ENCODE measurements at regions not wholly inside any gene's neighbourhood (a gene's known extent, or its start where the extent isn't known, plus 50 kb on each side); places are given as distances from the start of the nearest gene placed in this dataset.

DNA sequence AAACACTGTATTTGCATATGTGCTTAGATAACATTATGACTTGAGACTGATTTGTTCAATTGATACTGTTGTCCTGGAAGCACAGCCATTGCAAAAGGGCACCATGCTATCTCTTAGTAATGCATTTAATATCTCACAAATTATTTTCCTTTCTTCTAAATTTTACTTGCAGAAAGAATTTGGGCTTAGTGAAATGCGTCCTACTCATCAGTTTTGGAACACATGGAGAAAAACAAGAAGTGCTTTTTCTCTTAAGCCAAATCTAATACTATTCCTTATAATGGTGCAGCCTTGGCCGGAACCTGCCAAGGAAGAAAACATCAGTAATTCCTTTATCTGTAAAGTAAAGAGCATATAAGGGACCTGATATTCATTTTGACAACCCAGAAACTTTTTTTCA, 172.2 kb upstream of the ZNF608 start:
- no peak overlapping the region for H3K27ac ChIP-seq
- H3K36me3 ChIP-seq, result no peaks in the 10 kb centered on the region
- H3K27me3 ChIP-seq, result no peaks in the 10 kb centered on the region
- H3K9me3 ChIP-seq, result no peaks in the 10 kb centered on the region
- H3K4me1 ChIP-seq, result peaks cover 0 to 20% (median 9%) of the 10 kb centered on the region in 4 donors
- DNase-seq (ENCODE audit: low spot score in 2 of 2), result no peak
- TF ChIP-seq EP300 (IDR thresholded peaks at IDR 0.05) (no peak), POLR2A (IDR thresholded peaks at IDR 0.05) (no peak)
- TF ChIP-seq, protein P1, sequence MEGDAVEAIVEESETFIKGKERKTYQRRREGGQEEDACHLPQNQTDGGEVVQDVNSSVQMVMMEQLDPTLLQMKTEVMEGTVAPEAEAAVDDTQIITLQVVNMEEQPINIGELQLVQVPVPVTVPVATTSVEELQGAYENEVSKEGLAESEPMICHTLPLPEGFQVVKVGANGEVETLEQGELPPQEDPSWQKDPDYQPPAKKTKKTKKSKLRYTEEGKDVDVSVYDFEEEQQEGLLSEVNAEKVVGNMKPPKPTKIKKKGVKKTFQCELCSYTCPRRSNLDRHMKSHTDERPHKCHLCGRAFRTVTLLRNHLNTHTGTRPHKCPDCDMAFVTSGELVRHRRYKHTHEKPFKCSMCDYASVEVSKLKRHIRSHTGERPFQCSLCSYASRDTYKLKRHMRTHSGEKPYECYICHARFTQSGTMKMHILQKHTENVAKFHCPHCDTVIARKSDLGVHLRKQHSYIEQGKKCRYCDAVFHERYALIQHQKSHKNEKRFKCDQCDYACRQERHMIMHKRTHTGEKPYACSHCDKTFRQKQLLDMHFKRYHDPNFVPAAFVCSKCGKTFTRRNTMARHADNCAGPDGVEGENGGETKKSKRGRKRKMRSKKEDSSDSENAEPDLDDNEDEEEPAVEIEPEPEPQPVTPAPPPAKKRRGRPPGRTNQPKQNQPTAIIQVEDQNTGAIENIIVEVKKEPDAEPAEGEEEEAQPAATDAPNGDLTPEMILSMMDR (IDR thresholded peaks at IDR 0.05), result no peak
- 79 to 84% methylated on average over 2 of the region's 2 CpGs for WGBS, 2 donors
- no peak overlapping the region for H3K4me3 ChIP-seq

DNA sequence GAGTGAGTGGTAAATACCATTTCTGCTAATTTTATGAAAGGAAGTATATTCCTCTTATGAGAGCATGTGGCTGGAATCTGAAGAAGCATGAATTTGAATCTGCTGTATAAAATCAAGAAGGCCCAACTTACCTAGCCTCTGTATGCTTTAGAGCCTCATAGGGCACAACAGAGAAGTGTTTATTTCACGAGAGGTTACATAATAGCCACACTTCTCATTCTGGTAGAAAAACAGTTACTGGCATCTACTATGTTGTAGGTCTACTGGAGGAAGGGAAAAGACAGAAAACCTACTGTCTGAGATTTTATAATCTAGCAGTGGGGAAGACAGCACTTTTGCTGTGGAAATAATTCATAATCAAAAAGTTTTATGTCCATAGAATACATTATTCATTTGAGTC, 172.6 kb upstream of the ZNF608 start:
- no peak for DNase-seq (ENCODE audit: low spot score in 2 of 2)
- no peak overlapping the region for H3K27ac ChIP-seq
- H3K4me1 ChIP-seq, result peaks cover 0 to 22% (median 11%) of the 10 kb centered on the region in 4 donors
- H3K4me3 ChIP-seq, result no peak overlapping the region
- no peaks in the 10 kb centered on the region for H3K9me3 ChIP-seq
- WGBS, 2 donors, result 48 to 52% methylated on average over 1 of the region's 1 CpG
- H3K27me3 ChIP-seq, result no peaks in the 10 kb centered on the region
- TF ChIP-seq EP300 (IDR thresholded peaks at IDR 0.05) (no peak), POLR2A (IDR thresholded peaks at IDR 0.05) (no peak)
- TF ChIP-seq, protein P1 (IDR thresholded peaks at IDR 0.05), result no peak
- no peaks in the 10 kb centered on the region for H3K36me3 ChIP-seq

DNA sequence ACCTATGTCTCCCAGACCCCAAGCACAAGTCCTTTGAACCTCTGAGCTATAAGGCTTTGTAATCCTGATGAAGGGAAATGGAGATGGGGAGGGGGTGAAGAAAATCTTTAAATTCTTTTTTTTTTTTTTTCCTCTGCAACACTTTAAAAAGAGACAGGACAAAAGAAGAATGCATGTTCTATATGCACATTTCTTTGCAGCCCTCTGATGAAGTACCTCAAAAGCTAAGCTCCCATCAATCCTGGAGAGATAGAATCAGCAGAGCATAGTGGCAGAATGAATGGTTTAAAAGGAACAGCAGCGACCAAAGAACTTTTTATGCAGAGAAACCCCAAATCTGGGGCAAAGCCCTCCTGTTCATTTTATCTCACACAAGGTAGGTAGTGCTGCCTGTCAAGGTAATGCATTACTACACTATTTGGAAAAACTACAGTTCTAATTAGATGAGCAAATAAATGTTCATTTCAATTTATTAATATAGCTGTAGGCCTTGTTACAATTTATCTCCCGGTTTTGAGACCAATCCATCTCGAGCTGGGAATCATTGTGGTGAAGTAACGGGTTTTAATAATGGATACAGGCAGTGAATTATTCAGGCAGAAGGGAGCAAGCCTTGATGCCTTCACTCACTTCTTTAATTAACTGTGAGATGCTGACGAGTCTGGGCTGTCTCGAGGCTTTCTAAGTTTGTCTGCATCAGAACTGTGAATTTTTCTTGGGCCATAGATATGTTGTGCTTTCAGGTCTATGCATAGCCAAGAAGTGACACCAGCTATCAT, 173.5 kb upstream of the ZNF608 start:
- DNase-seq (ENCODE audit: low spot score in 2 of 2), result no peak

DNA sequence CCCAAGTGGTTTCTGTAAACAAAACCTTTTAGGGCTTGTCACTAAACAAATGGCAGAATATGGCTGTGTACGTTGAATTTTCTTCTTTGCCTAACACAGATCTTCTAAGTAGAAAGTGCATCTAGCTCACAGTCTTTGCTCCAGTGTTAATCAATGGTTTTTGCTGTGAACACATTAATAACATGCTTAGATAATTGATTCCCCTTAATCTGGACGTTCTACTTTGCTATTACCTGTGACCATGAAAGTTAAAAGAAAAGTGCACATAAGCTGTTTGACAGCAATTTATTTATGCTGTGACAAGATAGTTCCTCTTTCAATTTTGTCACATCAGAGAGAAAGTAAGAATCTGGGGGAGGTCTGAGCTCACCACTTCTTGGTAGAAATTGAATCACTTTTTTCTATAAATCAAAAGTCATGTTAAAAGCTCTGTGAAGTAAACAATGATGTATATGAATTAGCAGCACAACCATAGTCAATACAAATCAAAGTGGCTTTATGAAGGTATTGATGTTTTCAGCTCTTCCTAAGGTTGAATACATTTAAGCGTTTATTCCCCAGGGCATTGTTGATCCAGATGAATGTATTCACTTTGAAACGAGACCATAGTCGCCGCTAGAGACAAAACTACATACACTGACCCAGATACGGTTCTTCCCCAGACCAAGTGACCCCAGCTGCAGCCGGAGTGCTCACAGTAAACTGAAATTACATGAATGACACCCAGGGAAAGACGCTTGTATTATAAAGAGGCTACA, 174.6 kb upstream of the ZNF608 start:
- no peak for TF ChIP-seq POLR2A (IDR thresholded peaks at IDR 0.05)
- TF ChIP-seq EP300 (IDR thresholded peaks at IDR 0.05), result no peak
- TF ChIP-seq, protein P1 (IDR thresholded peaks at IDR 0.05), result no peak
- Histone ChIP-seq H3K36me3 (no peaks in the 10 kb centered on the region), H3K4me3 (no peak overlapping the region), H3K27ac (no peak overlapping the region), H3K9me3 (no peaks in the 10 kb centered on the region), H3K27me3 (no peaks in the 10 kb centered on the region), H3K4me1 (peaks cover 0 to 22% (median 11%) of the 10 kb centered on the region in 4 donors)
- 91% methylated on average over 9 of the region's 9 CpGs for WGBS, 2 donors
- no peak for DNase-seq (ENCODE audit: low spot score in 2 of 2)

More for the DNA sequence above, 173.5 kb upstream of the ZNF608 start:
- TF ChIP-seq, protein P1 (IDR thresholded peaks at IDR 0.05), result no peak
- TF ChIP-seq EP300 (IDR thresholded peaks at IDR 0.05) (no peak), POLR2A (IDR thresholded peaks at IDR 0.05) (no peak)
- Histone ChIP-seq H3K27me3 (no peaks in the 10 kb centered on the region), H3K36me3 (no peaks in the 10 kb centered on the region), H3K4me1 (peaks cover 0 to 22% (median 11%) of the 10 kb centered on the region in 4 donors), H3K9me3 (no peaks in the 10 kb centered on the region), H3K27ac (no peak overlapping the region), H3K4me3 (no peak overlapping the region)
- WGBS, 2 donors, result 88 to 96% methylated on average over 6 of the region's 6 CpGs

DNA sequence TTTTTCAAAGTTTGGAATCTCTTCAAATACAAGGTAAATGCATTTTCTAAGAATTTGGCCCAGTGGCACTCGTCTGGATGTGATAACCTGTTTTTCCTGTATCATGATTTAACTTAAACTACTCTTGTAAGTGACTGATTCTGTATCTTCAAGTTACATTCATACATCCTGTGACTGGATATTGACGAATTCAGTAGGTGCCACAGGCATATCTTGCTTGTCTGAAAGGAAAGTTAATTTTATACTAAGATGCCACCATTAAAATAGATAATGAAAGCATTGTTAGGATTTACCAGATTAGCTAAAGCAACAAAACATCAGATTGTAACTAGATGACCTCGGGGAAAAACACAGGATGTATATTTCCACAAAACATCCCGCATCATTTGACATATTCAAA, 175.3 kb upstream of the ZNF608 start:
- H3K4me1 ChIP-seq, result peaks cover 0 to 22% (median 11%) of the 10 kb centered on the region in 4 donors
- no peaks in the 10 kb centered on the region for H3K9me3 ChIP-seq
- peak overlapping the region in 1 of 4 donors; percentile 66 for H3K27ac ChIP-seq
- H3K36me3 ChIP-seq, result no peaks in the 10 kb centered on the region
- no peaks in the 10 kb centered on the region for H3K27me3 ChIP-seq
- no peak for DNase-seq (ENCODE audit: low spot score in 2 of 2)
- H3K4me3 ChIP-seq, result no peak overlapping the region
- no peak for TF ChIP-seq EP300 (IDR thresholded peaks at IDR 0.05)
- TF ChIP-seq, protein P1 (IDR thresholded peaks at IDR 0.05), result no peak
- TF ChIP-seq POLR2A (IDR thresholded peaks at IDR 0.05), result no peak
- WGBS, 2 donors, result 79 to 95% methylated on average over 4 of the region's 4 CpGs

All from tibial nerve (tissue), 4 donors.